ENCODE measurements at regions not wholly inside any gene's neighbourhood (a gene's known extent, or its start where the extent isn't known, plus 50 kb on each side); places are given as distances from the start of the nearest gene placed in this dataset.
A peak's percentile ranks its signal among the peaks of the same experiment; 100 is the strongest.

GRCh38 chr6:135665935-135666334, 168.4 kb upstream of the AHI1 start:
- CTCF ChIA-PET, result interaction anchor here (1.4 kb wide), 1 partner anchor 15 kb away, joined by 3 read pairs; no protein-coding TSS in a partner anchor
- H3K27ac ChIP-seq (ENCODE audit: low read depth, low read length), result no peak overlapping the region
- H3K27me3 ChIP-seq (ENCODE audit: insufficient read depth, low read length, poor library complexity, severe bottlenecking), result no peaks in the 10 kb centered on the region
- H3K9me3 ChIP-seq (ENCODE audit: low read length), result no peaks in the 10 kb centered on the region
- H3K27ac Mint-ChIP-seq, result no peak overlapping the region
- no peaks in the 10 kb centered on the region for H3K9me3 Mint-ChIP-seq
- no peak for DNase-seq
- H3K4me3 ChIP-seq (ENCODE audit: low read length), result no peak overlapping the region
- peaks cover 5 to 18% of the 10 kb centered on the region in 2 donors for H3K27me3 Mint-ChIP-seq
- no peaks in the 10 kb centered on the region for H3K4me1 Mint-ChIP-seq
- POLR2A ChIA-PET, result no interaction called here
- H3K36me3 Mint-ChIP-seq, result no peaks in the 10 kb centered on the region
- no peak overlapping the region for H3K4me3 Mint-ChIP-seq
- H3K4me1 ChIP-seq (ENCODE audit: insufficient read depth, low read length), result no peaks in the 10 kb centered on the region
- no peaks in the 10 kb centered on the region for H3K36me3 ChIP-seq (ENCODE audit: insufficient read depth, low read length)

GRCh38 chr6:135667691-135668455, 170.3 kb upstream of the AHI1 start:
- no peaks in the 10 kb centered on the region for H3K4me1 ChIP-seq (ENCODE audit: insufficient read depth, low read length)
- no peaks in the 10 kb centered on the region for H3K36me3 ChIP-seq (ENCODE audit: insufficient read depth, low read length)
- no peak for DNase-seq
- no peaks in the 10 kb centered on the region for H3K9me3 ChIP-seq (ENCODE audit: low read length)
- H3K36me3 Mint-ChIP-seq, result no peaks in the 10 kb centered on the region
- no peak overlapping the region for H3K27ac ChIP-seq (ENCODE audit: low read depth, low read length)
- H3K4me1 Mint-ChIP-seq, result no peaks in the 10 kb centered on the region
- H3K27me3 Mint-ChIP-seq, result peaks cover 0 to 11% of the 10 kb centered on the region in 2 donors
- H3K27ac Mint-ChIP-seq, result no peak overlapping the region
- H3K4me3 Mint-ChIP-seq, result no peak overlapping the region
- H3K27me3 ChIP-seq (ENCODE audit: insufficient read depth, low read length, poor library complexity, severe bottlenecking), result no peaks in the 10 kb centered on the region
- no peaks in the 10 kb centered on the region for H3K9me3 Mint-ChIP-seq
- ChIA-PET CTCF (interaction anchor here (1.2 kb wide), 1 partner anchor 132 kb away, joined by 3 read pairs; no protein-coding TSS in a partner anchor), POLR2A (no interaction called here)
- no peak overlapping the region for H3K4me3 ChIP-seq (ENCODE audit: low read length)

- Histone ChIP-seq H3K27me3 (ENCODE audit: insufficient read depth, low read length, poor library complexity, severe bottlenecking) (no peaks in the 10 kb centered on the region), H3K9me3 (ENCODE audit: low read length) (no peaks in the 10 kb centered on the region), H3K4me1 (ENCODE audit: insufficient read depth, low read length) (no peaks in the 10 kb centered on the region), H3K27ac (ENCODE audit: low read depth, low read length) (no peak overlapping the region), H3K36me3 (ENCODE audit: insufficient read depth, low read length) (no peaks in the 10 kb centered on the region), H3K4me3 (ENCODE audit: low read length) (no peak overlapping the region)
- no peaks in the 10 kb centered on the region for H3K9me3 Mint-ChIP-seq
- ChIA-PET POLR2A (no interaction called here), CTCF (interaction anchor here (1.7 kb wide), 1 partner anchor 237 kb away, joined by 5 read pairs; no protein-coding TSS in a partner anchor)
- no peak overlapping the region for H3K27ac Mint-ChIP-seq
- no peak for DNase-seq
- no peaks in the 10 kb centered on the region for H3K36me3 Mint-ChIP-seq
- peaks cover 0 to 7% of the 10 kb centered on the region in 2 donors for H3K27me3 Mint-ChIP-seq
- H3K4me1 Mint-ChIP-seq, result no peaks in the 10 kb centered on the region
- H3K4me3 Mint-ChIP-seq, result no peak overlapping the region
Measured at GRCh38 chr6:135672256-135672655, 174.7 kb upstream of the AHI1 start.

GRCh38 chr6:135673501-135674309, 176.2 kb upstream of the AHI1 start:
- ChIA-PET POLR2A (no interaction called here), CTCF (interaction anchor here (0.8 to 1.7 kb wide), 2 partner anchors 236 kb away, joined by 4 to 5 read pairs; no protein-coding TSS in a partner anchor)
- no peaks in the 10 kb centered on the region for H3K9me3 ChIP-seq (ENCODE audit: low read length)
- no peaks in the 10 kb centered on the region for H3K36me3 ChIP-seq (ENCODE audit: insufficient read depth, low read length)
- Mint-ChIP-seq H3K4me1 (no peaks in the 10 kb centered on the region), H3K9me3 (no peaks in the 10 kb centered on the region), H3K36me3 (no peaks in the 10 kb centered on the region), H3K27ac (no peak overlapping the region), H3K4me3 (no peak overlapping the region), H3K27me3 (no peaks in the 10 kb centered on the region)
- no peak overlapping the region for H3K4me3 ChIP-seq (ENCODE audit: low read length)
- no peak overlapping the region for H3K27ac ChIP-seq (ENCODE audit: low read depth, low read length)
- no peaks in the 10 kb centered on the region for H3K27me3 ChIP-seq (ENCODE audit: insufficient read depth, low read length, poor library complexity, severe bottlenecking)
- H3K4me1 ChIP-seq (ENCODE audit: insufficient read depth, low read length), result no peaks in the 10 kb centered on the region
- DNase-seq, result no peak

- Histone ChIP-seq H3K36me3 (ENCODE audit: insufficient read depth, low read length) (no peaks in the 10 kb centered on the region), H3K27ac (ENCODE audit: low read depth, low read length) (no peak overlapping the region), H3K4me1 (ENCODE audit: insufficient read depth, low read length) (no peaks in the 10 kb centered on the region), H3K9me3 (ENCODE audit: low read length) (no peaks in the 10 kb centered on the region), H3K4me3 (ENCODE audit: low read length) (no peak overlapping the region), H3K27me3 (ENCODE audit: insufficient read depth, low read length, poor library complexity, severe bottlenecking) (no peaks in the 10 kb centered on the region)
- no peaks in the 10 kb centered on the region for H3K36me3 Mint-ChIP-seq
- H3K4me3 Mint-ChIP-seq, result no peak overlapping the region
- no peak overlapping the region for H3K27ac Mint-ChIP-seq
- H3K27me3 Mint-ChIP-seq, result no peaks in the 10 kb centered on the region
- CTCF ChIA-PET, result interaction anchor here (0.7 to 2.8 kb wide), 2 partner anchors 235 to 552 kb away, joined by 3 to 14 read pairs; no protein-coding TSS in a partner anchor
- POLR2A ChIA-PET, result no interaction called here
- no peaks in the 10 kb centered on the region for H3K4me1 Mint-ChIP-seq
- DNase-seq, result no peak
- no peaks in the 10 kb centered on the region for H3K9me3 Mint-ChIP-seq
Measured at GRCh38 chr6:135675026-135675425, 176.5 kb upstream of the PDE7B start.

- no peaks in the 10 kb centered on the region for H3K4me1 ChIP-seq (ENCODE audit: insufficient read depth, low read length)
- H3K36me3 ChIP-seq (ENCODE audit: insufficient read depth, low read length), result no peaks in the 10 kb centered on the region
- Mint-ChIP-seq H3K4me3 (no peak overlapping the region), H3K27ac (no peak overlapping the region), H3K27me3 (no peaks in the 10 kb centered on the region), H3K9me3 (no peaks in the 10 kb centered on the region), H3K4me1 (no peaks in the 10 kb centered on the region), H3K36me3 (no peaks in the 10 kb centered on the region)
- peak in 2 of 5 donors; percentile 30 to 54 for DNase-seq
- no peak overlapping the region for H3K27ac ChIP-seq (ENCODE audit: low read depth, low read length)
- ChIA-PET CTCF (interaction anchor here (0.7 to 2.8 kb wide), 4 partner anchors 234 to 551 kb away, joined by 3 to 14 read pairs (median 8); no protein-coding TSS in a partner anchor), POLR2A (no interaction called here)
- no peak overlapping the region for H3K4me3 ChIP-seq (ENCODE audit: low read length)
- no peaks in the 10 kb centered on the region for H3K27me3 ChIP-seq (ENCODE audit: insufficient read depth, low read length, poor library complexity, severe bottlenecking)
- H3K9me3 ChIP-seq (ENCODE audit: low read length), result no peaks in the 10 kb centered on the region
Measured at GRCh38 chr6:135675862-135676261, 175.6 kb upstream of the PDE7B start.

- no peaks in the 10 kb centered on the region for H3K4me1 ChIP-seq (ENCODE audit: insufficient read depth, low read length)
- no peak for DNase-seq
- Mint-ChIP-seq H3K9me3 (no peaks in the 10 kb centered on the region), H3K27me3 (peaks cover 0 to 4% of the 10 kb centered on the region in 2 donors), H3K4me3 (no peak overlapping the region), H3K36me3 (no peaks in the 10 kb centered on the region), H3K27ac (no peak overlapping the region), H3K4me1 (no peaks in the 10 kb centered on the region)
- H3K9me3 ChIP-seq (ENCODE audit: low read length), result no peaks in the 10 kb centered on the region
- H3K4me3 ChIP-seq (ENCODE audit: low read length), result no peak overlapping the region
- CTCF ChIA-PET, result interaction anchor here (0.8 kb wide), 1 partner anchor 15 kb away, joined by 3 read pairs; no protein-coding TSS in a partner anchor
- H3K36me3 ChIP-seq (ENCODE audit: insufficient read depth, low read length), result no peaks in the 10 kb centered on the region
- POLR2A ChIA-PET, result no interaction called here
- H3K27ac ChIP-seq (ENCODE audit: low read depth, low read length), result no peak overlapping the region
- no peaks in the 10 kb centered on the region for H3K27me3 ChIP-seq (ENCODE audit: insufficient read depth, low read length, poor library complexity, severe bottlenecking)
Measured at GRCh38 chr6:135680964-135681913, 170.3 kb upstream of the PDE7B start.
